Lung microvascular endothelial cell (primary cell): ENCODE measurements at regions not wholly inside any gene's neighbourhood (a gene's known extent, or its start where the extent isn't known, plus 50 kb on each side); places are given as distances from the start of the nearest gene placed in this dataset.

Experiments used
- DNase-seq, 2 donors: peaks; one replicate each; pipeline versions ENCODE4 v3.0.0 to v3.0.0-alpha.2; 2010; ENCODE audit warnings: low read depth in 2 of 2

DNA sequence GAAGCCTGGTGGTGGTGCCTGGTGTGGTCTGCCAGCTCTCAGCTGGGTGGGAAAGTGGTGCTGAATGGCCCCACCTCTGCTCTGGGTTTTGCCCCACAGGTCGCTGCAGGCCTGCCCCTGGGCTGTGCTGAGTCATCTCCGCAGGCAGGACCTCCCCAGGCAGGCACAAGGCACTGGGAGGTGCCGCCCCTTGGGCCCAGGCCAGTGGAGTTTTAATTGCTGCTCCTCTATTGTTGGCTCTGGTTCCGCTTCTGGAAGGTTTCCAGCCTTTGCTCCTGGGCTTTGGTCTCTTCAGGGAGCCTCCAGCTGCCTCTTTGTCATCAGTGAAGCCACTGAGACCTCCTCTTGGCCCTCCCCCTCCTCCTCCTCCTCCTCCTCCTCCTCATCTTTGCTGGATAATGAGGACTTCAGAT lies 180.3 kb upstream of the GRB10 start:
- DNase-seq: peak; percentile 78 to 88

DNA sequence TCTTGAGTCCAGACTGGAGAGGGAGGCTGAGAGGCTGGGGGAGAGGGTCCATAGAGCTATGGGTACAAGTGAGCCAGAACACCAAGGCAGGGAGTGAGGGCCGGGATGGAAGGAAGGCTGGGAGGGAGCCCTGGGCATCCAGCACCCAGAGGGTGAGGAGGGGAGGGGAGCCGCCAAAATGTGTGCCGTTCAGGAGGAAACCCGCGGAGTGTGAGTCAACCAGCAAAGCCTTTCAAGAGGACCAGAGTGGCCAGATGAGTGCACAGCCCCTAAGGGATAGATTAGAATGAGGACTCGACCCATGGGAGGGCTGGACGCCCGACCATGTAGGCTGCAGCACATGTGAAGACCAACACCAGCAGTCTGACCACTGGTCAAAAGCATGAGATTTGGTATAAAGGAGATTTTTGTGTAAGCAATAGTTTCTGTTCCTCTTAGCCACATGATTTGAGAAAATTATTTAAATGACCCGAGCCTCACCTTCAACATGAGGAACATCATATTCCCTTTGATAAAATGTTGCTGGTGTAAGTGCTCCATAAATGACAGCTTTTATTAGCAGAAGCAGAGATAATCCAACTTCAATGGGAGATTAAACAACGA lies 179.7 kb upstream of the GRB10 start:
- peak in 1 of 2 donors; percentile 16 for DNase-seq

DNA sequence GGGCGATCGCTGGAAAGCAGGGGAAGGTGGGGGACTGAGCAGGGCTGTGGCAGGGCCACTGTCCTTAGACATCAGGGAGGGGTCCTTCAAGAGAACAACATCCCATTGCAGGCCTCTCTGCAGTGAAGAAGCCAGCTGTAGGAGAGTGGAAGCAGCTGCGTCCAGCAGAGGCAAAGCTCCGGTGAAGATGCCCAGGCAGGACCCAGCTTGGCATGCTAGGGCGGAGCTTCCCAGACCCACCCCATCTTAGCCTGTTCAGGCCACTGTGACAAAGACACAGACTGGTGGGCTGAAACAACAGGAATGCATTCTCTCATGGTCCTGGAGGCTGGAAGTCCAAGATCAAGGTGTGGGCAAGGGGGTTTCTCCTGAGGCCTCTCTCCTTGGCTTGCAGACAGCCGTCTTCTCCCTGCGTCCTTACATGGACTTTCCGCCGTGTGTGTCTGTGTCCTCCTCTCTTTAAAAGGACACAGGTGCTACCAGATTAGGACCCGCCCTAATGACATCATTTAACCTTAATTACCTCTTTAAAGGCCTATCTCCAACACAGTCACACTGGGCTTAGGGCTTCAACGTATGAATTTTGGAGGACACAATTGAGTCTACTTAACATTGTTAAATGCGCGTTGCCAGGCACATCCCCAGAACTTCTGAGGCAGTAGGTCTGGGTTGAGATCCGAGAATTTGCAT lies 178.1 kb upstream of the GRB10 start:
- no peak for DNase-seq

DNA sequence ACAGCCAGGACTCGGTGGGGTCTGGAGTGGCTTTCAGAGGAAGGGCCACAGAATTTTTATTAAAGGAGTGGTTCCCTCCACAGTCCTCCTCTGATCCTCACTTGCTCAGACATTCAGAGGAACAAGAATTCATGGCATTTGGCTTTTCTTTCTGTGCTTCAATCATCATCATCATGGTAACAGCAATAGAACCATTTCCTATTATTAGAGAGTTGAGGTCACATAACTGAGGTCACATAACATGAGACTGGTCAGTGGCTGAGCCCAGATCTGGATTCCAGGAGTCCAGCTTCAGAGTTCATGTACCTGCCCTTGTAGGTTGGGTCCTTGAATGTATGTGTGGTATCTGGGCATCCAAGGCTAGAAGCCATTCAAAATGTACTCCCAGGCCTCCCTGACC lies 177.3 kb upstream of the GRB10 start:
- peak in 1 of 2 donors; percentile 57 for DNase-seq

DNA sequence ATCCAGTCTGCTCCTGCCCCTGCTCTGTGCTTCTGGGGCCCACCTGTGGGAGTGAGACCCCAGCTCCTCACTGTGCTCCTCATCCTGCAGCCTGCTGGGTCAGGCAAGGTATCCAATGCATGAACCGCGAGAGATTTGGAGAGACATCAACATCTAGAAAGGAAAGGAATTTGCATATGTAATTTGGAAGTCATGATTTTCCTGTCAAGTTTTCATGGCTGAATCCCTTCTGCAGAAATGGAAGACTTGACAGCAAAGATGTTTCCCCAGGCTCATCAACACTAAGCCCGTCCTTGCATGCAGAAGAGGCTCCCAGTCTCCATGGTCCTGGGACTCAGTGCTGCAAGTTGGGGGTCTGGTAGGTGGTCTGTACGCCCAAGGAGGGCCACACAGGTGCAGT lies 176.9 kb upstream of the GRB10 start:
- no peak for DNase-seq

DNA sequence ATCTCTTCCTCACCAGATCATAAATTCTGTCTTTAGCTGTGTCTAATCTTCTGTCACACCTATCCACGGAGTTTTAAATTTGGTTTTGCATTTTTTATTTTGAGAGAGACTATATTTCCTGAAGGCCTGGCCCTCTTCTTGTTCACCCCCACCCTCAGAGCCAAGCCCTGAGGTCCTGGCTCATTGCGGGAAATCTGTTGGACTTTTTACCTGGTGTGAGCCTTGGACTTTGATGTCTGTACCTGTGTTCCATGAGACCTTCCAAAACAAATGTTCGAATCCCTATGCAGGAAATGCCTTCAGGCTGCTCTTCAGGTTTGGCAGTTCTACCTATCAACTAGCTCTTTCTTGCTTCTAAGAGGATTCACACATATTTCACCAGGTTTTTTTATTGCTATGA lies 175.2 kb upstream of the GRB10 start:
- no peak for DNase-seq

DNA sequence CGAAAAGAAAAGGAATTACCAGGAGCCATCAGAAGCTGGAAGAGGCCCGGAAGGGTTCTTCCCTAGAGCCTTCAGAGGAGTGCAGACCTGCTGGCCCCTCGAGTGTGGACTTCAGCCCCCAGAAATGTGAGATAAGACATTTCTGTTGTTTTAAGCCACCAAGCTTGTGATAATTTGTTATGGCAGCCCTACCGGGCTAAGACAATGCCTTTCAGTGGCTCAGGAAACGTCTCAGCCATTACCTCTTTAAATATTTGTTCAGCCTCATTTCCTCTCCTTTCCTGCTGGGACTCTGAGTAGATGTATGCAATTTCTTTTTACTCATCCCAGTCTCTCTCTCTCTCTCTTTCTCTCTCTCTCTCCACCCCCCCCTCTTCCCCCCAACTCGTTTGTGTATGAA lies 174.7 kb upstream of the GRB10 start:
- peak in 1 of 2 donors; percentile 69 for DNase-seq

DNA sequence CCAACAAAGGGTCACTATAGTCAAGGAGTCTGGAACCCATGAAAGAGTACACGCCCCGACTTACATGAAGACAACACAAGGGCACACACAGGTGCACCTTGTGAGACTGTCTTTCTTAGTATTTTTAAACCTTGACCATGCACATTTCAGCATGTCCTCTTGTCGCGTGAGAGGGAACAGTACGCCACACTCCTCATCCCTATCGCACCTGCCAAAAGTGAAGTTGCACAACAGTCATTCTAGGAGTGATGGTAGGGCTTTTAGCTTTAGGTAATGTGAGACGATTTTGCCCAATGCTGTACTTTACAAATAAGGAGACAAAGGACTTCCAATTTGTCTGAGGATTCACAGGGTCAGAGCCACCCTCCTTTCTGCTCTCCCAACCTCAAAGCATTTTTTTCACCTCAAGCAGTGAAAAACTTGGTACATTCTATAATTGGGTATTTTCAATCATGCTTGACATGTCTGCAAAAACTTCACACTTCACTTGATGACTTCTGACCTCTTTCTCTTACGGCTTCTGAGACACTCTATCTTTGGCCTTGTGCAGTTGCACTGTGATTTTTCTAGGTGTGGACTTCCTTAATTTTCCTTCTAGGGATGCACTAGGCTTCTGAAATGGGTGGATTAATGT lies 173.9 kb upstream of the GRB10 start:
- DNase-seq: no peak

DNA sequence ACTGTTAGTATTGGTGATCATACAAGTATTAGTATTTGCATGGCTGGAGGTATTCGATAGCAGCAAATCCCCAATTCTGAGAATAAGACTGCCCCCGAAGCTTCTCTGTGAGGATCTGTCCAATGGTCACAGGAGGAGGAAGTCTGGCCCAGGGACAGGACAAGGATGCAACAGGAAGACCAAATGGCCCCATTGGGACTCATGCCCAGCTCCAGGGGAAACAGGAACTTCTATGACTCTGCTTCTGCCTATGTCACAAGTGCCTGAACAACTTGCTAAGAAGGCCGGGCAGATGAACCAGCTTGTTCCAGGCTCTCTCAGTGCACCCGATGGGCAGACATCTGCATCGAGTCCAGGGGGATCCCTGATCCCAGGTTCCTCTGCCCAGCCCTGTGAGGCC lies 172.0 kb upstream of the GRB10 start:
- DNase-seq: peak; percentile 64 to 82

DNA sequence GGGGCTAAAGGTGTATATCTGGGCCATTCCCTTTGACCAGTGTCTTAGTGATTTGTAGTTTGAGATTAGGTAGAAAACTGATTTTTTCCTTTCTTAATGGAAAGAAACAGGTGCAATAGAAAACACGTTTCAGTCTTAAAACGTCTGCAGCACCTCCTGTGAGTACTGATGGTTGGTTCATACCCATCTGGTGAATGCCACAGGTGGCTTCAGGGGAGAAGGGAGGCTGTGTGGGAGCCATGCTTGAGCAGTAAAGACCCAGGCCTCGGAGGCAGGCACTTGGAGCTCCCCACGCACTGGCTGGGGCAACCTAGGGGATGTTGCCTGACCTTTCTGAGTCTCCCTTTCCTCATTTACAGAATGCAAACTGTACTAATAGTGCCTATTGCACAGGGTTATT lies 171.5 kb upstream of the GRB10 start:
- no peak for DNase-seq

DNA sequence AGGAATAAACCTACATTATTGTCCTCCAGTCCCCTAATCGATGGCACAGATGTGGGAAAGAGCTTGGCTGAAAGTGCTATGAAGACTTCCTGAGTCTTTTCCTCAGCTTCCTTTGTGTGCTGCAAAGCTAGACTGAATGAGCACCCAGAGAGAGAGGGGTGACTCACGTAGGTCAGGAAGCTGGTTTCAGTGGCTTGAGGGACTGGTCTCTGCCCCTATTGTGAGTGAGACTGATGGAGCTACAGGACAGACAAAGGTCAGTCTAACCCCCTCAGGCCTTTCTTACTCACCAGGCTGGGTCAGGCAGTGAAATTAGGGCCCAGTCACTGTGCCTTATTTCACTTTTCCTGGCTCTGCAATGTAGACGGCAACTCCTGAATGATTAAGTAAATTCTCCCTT lies 171.1 kb upstream of the GRB10 start:
- DNase-seq: peak in 1 of 2 donors; percentile 91

DNA sequence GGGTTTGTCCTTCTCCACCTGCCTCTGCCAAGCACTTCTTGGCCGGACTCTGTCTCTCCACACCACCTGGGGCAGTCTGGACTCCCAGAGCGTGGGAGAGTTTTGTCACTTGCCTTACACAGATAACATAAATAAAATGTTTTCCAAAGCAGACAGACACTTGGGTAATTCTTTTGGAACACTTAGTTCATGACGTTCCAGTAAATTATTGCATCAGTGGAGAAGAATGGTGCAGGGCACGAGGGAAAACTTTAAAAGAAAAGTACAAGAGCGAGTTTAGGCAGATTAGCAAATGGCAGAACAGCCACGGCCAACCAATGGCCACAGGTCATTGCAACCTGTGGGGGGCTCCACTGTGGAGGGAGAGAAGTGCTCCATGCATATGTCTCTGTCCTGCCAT lies 170.6 kb upstream of the GRB10 start:
- DNase-seq: no peak

DNA sequence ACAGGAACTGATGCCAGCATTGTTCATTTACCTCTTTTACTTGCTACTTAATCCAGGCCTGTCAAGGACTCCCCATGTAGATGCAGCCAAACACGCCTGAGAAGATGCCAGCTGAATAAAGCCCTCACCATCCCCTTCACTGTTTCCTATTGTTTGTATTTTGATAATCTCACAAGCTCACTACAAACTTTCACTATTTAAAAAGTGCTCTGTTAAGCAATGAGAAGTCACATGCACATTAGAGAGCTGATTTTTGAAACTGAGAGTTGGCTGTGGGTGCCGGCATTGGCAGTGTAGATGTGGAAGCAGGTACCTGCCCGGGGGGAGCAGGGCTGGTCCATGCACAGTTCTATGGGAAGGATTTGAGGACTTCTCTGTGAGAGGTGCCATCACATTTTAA lies 169.8 kb upstream of the GRB10 start:
- no peak for DNase-seq

DNA sequence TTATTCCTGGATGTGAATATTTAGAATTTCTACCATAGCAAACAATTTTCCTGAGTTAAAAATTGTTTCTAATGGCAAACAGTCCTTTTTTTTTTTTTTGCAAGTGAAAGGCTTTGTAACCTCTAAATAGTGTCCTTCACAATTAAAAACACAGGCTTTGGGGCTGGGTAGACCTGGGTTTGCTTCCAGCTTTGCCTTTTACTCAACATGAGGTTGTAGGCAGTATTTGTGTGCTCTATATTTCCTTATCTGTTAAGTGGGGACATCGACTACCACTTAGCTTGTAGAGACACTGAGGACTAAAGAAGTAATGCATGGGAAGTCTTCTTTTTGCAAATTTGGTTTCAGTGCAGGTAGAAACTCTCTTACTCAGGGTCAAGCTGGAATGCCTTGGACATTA lies 169.4 kb upstream of the GRB10 start:
- no peak for DNase-seq

DNA sequence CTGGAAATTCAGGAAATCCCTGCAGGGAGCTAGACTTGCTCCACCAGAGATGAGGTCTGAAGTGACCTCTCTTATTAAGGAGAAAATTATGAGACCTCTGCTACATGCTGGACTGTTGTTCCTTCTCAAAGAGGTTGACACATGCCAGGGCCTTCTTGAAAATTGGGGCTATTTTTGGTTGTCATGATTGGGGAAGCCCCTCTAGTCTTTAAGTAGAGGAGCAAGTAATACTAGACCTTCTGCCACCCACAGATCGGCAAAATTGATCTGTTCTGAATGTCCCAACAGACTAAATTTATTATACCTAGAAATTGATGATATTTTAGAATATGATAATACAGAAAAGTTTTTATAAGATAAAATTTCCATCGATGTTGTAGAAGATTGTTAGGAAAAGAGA lies 160.8 kb upstream of the GRB10 start:
- DNase-seq: no peak

DNA sequence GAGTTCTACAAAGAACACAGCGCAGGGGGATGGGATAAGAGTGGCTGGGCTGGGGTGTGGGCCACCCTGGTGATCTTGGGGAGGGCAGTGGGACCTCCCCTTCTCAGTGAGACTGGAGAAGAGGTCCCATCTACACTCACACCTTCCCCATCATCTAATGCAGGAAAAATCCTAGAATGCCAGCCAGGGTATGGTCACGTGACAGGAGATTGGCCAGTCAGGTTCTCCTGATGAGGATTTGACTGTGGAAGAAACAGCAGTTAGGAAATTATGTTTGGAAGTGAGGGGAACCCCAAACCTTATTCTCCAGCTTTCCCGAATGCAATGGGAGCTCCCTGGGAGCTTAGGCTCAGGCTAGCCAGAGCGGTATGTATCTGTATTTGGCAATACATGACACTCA lies 158.8 kb upstream of the GRB10 start:
- no peak for DNase-seq

DNA sequence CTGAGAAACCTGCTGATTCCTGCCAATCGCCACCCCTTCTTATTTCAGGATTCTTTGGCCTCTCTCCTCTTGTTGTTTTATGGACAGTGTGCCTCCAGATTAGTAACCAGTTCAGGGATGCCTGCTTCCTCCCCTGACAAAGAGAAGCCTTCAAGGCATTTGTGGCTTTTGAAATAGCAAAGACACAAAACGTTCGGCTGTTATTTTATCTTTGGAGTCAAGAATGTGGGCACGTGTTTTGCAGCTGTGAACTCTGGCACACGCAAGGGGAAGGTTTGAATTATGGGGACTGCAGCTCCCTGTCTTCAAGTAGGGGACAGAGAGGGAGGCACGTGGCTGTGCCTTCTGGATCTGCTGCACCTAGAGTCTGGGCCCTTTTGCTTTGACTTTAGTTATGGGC lies 157.9 kb upstream of the GRB10 start:
- DNase-seq: no peak

DNA sequence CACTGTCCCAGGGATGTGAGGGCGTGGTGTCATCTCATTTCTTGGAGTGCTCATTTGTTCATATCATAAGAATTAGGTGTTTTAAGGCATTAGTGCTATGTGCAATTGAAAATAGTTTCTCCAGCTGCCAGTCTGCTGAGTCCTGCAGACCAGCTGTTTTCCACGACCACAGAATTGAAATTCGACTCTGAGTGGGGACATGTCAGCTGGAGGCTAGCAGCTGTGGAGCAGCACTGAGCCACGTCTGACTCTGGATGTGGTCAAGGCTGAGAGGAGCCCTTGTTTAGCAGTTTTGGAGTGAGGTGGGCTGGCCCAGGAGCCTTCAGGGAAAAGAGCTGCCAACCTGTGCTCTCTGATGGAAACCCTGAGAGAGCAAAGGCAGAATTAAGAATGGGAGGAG lies 156.3 kb upstream of the GRB10 start:
- DNase-seq: no peak

DNA sequence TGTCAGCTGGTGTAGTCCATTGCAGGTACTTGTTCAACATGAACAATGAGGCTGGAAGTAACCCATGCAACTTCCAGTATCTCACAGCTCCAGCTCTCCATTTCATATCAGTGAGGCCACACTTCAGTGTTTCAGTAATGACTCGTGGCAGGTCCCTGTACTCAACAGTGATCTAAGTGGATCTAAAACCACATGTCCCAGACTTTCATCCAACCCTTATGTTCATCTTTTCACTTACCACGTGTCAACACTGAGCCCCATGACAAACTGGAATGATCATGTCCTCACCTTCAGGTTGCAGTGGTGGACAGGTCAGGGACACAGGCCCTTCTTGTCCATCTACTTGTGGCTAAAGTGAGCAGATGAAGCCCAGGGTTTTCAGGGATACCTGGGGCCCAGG lies 155.0 kb upstream of the GRB10 start:
- no peak for DNase-seq

DNA sequence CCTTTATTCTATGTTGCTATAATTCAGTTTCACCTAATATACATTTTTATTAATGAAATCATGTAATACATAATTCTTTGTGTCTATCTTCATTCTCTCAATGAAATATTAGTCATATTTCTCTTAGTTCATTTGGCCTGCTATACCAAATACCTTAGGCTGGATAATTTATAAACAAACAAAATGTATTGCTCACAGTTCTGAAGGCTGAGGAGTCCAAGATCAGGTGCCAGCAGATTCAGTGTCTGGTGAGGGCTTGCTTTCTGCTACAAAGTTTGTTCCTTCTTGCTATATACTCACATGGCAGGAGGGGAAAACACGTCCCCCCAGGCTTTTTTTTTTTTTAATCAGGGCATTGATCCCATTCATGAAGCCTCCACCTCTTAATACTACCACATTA lies 143.4 kb upstream of the GRB10 start:
- DNase-seq: no peak

DNA sequence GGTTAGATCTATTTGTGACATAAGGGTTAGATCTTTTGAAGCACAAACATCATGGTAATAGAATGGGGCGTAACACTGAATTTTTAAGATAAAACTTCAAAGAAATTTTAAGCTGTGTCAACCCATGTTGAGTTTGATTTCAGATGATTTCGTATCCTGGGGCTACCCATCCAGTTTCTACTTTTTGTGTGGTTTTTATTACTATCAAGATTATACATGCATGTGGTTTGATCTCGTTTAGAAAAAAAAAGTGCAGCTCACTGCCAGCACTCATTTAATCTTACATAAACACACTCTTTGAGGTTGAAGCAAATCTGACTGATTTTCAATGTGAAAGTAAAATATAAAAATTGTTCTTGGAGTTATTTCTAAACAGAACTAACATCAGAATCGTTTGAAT lies 140.8 kb upstream of the GRB10 start:
- no peak for DNase-seq

DNA sequence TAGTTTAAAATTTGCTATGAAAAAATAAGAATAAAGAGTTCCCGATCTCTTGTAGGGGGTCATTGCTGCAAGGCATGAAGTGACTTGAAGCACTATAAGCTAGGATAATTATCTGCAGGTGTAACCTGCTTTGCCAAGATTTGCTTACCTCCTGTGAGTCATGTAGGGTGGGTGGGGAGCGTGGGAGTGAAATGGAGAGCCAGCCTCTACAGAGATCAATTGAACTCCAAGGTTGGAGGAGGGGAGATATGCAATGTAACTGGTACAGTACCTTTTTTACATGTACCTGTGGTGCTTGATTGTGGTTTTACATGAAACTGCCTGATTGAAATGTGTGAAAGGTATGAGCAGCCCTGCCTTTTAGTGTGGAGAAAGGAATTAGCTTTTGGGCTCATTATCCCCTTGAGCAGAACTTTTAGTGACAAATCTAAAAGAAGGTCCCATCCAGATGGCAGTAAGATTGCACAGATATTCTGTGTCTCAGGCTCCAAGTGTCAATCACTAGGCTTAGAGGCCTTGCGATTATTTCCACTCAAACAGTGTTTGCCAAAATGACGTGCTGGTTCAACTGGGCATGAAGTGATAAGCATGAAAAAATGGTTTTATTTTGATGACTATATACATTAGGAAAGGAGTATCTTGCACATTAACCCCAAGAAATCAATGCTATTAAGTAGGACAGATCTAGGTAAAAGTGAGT lies 138.6 kb upstream of the GRB10 start:
- no peak for DNase-seq
